GM18517 (cell line): ENCODE measurements at regions not wholly inside any gene's neighbourhood (a gene's known extent, or its start where the extent isn't known, plus 50 kb on each side); places are given as distances from the start of the nearest gene placed in this dataset.
"Not testable (repeated sequence)": the region's sequence is repeated elsewhere in the genome, so short reads cannot be mapped to it uniquely, and the experiment has no call there.

Experiments used
- ATAC-seq: cut with Tn5 transposase; IDR thresholded peaks from one replicate; pipeline ENCODE4 v1.9.1; 2021; ENCODE audit warnings: mild to moderate bottlenecking, moderate library complexity; ENCODE audit not compliant: unreplicated experiment

DNA sequence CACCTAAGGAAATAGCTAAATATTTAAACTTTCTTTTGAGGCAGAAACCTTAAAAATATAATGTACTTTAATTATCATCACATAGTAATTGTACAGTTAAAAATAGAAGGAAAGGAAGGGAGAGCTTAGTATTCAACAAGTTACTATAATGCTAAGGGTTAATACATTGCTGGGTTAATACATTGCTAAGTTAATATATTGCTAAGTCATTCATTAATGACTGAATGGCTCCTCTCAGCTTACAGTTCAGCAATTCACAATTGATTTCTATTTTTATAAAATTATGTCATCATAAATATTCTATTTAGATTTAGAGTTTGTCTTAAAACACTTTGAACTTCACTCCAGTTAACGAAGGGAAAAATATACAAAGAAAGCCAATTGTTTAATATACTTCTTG lies 207.9 kb downstream of the BMP4 start:
- ATAC-seq, result no peak

DNA sequence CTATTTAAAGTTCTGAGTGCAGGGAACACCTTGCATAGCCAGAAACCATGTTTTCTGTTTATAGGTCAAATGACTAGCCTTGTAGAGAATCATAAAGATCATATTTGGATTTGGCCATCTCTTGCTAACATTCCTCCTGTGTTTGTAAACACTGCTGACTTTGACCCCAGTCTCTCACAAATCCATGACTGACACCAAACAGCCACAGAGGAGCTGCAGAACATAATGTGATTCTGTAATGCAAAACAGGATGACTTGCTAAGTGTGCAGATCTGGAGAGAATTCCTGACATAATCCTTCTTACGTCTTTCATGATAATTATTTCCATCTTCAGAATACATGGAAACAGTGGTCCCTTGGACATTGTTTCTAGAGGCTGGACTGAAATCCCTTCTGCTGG lies 211.8 kb downstream of the BMP4 start:
- ATAC-seq, result no peak

DNA sequence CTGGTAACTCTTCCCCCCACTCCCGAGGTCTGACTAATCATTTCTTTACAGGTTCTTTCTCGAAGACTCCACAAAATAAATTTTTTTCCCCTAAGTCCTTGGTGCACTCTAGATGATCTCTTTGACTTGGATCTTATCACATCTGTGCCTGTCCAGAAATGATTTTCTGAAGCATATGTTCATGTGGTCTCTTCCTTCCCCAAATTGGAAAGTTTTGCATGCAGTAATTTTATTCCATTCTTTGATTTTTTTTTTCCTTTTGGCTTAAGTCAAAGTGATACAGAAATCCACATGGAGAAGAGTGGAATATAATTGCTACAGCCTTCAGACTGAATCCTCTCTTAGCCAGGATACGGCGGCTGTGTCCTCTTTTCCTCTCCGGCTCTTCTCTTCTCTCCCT lies 213.3 kb downstream of the BMP4 start:
- ATAC-seq, result no peak

DNA sequence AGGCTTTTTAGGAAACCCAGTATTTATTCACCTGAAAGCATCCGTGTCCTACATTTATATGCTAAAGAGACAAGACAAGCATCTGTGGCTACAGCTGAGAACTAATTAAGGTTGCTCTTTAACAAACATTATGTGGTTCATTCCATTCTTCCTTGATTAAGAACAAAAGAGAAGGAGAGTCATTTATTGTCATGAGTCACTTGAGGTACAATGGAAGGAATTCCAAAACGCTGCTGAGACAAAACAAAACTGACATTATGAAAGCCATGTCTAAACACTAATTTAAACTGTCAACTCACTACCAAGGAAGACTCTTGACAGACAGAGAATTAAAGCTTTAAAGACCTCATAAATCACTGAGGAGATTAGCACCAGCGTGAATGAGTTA lies 214.4 kb downstream of the BMP4 start:
- no peak for ATAC-seq

DNA sequence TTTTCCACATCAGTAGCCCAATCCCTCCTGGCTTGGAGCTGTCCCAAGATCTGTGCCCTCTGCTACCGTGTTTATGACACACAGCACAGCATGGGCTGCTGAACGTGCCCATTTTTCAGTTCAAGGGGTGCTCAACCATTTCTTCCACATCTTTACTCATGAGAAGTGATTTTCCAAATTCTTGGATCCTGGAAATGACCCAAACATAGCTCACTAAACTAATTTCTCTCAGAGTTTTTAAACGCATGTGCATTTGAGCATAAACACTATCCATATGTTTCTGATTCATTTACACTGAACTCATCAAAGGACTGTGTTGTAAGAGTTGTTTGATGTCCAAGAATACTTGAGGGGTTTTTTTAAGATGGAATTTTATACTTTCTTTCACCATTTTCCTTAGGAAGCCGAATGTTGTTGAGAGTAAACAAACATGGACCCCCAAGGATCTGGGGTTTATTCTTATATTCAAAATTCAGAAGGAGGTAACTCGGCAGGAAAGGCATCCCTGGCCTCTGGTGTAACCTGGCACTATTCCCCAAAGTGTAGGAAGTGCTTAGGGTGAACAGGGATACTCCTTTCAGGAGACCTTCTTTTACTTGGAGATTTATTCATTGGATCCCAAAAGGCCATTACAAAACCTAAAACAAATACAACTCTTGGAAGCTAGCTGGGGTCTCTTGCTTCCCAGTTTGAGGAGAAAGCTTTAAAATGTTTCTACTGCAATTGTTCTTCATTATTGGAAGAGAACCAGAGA lies 215.0 kb downstream of the BMP4 start:
- no peak for ATAC-seq

DNA sequence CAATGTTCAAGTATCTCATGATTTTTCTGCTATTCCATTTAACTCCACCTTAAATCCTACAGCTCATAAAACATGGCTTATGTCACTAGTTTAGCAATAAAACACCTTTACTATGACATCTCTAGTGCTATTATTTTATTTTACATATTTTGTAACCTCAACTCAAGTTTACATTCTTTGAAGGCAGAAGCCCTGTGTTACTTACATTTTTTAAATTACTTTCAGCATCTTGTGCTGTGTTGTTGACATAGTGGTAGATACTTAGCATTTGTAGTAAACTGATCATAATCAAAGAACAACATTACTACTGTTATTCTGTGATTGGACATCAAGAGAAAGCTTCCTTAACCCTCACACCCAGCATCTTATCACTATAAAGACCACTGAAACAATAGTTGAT lies 216.1 kb downstream of the BMP4 start:
- ATAC-seq, result no peak

DNA sequence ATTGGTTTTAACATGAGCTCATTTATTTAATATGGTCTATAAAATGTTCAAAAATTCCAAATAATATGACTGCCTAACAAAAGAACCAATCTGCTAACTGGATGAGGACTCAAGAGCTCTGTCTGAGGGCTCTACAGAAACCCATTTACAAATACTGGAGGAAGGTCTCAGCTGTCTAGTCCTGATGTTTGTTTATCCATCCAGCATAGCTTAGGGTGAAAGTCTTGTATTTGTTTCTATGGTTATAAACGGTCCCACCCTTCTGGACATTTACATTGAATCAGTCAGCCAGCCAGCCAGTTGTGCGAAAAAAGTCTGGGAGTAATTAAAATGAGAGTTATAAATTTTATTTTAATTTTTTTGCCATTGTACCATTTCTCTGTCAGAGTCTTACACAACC lies 220.7 kb downstream of the BMP4 start:
- no peak for ATAC-seq

DNA sequence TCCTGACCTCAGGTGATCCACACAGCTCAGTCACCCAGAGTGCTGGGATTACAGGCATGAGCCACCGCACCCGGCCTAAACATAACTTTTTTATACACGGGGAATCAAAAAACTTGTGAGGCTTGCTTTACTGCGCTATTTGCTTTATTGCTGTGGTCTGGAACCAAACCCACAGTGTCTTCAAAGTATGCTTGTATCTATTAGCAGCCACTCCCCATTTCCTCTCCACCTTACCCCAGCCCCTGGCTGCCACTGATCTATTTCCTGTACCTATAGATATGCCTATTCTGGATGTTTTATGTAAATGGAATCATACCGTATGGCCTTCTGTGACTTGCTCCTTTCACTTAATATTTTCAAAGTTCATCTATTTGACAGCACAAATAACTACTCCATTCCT lies 233.4 kb downstream of the BMP4 start:
- no peak for ATAC-seq

DNA sequence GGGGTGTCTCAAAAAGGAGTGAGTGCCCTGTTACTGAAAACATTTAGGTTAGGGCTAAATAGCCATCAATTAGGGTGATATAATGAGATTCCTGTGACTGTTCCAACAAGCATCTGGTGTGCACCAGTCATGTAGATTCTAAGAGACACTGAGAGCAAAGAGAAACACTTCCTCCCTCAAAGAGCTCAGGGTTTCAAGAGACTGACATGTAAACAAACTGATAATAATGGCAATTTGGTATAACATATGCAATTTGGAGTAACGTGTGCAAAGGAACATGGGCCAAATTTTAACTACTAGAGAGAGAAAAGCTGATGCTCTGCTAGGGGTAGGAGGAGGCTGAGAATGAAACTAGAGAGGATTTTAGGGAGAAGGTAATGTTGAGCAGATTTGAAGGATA lies 237.1 kb downstream of the BMP4 start:
- ATAC-seq, result no peak

DNA sequence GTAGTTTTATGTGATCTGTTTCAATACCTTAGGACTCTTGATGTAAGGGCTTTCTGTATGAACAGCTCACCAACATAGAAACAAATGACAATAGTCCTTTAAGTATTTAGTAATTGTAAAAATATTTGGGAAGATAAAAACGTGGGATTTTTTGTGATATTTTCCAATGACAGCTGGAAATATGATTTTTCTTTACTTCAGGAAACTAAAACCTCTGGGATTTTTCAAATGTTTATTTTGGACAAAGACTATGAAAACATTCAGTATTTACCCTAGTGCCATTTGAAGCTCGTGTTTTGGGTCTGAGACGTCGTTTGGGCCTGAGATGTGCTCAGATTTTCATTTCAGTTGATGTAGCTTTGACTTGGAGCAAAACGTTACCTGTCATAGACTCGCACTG lies 240.0 kb downstream of the BMP4 start:
- no peak for ATAC-seq

DNA sequence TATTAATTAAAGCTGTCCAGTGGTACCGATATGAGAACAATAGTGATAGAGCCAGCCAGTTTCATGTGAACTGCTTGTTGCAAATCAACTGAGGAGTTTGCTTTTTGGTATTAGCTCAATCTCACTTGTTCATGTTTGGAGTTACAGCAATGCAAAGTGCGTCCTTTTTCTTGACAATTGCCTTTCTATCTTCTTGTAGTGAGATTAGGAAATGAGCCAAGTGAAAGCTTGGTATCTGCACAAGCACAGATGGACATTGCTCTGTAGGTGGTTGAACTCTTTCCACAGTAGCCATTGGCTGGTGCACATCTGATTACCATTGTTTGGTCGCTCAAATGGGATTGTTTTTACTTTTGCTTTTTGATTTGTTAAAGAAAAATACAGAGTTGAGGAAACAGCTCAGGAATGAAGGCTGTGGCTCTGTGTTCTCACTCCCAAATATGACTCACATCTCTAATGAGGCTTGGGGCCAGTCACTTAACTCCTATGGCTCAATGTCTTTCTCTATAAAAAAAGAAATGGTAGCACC lies 241.4 kb downstream of the BMP4 start:
- ATAC-seq, result no peak

DNA sequence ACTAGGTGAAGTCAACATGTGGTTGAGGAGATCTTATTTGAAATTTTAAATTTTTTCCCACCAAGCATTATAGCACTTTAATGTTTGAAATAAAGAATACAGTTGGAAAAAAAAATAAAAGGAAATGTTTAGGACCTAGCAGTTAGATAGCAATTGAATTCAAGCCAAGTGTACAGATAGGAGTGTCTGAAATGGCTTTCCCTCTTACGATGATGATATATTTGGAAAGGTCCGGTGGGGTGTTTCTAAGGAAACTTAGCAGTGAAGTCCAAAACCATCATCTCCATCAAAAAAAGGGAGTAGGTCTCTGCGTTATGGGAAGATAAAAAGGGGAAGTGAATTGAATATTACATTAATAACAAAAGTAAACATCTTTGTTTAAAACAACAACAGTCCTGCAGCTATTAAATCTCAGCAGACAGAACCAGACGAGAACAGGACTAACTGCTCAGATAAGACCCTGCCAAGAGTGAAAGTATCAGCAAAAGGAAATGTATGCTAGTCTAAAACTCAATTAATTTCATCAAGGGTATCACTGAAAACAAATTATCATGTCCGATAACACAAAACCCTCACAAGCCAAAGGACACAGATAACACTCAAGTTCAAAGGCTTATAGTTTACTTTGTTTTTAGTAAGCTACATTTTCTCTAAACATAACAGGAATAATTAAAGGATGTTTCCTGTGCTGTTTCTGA lies 242.0 kb downstream of the BMP4 start:
- ATAC-seq, result no peak

DNA sequence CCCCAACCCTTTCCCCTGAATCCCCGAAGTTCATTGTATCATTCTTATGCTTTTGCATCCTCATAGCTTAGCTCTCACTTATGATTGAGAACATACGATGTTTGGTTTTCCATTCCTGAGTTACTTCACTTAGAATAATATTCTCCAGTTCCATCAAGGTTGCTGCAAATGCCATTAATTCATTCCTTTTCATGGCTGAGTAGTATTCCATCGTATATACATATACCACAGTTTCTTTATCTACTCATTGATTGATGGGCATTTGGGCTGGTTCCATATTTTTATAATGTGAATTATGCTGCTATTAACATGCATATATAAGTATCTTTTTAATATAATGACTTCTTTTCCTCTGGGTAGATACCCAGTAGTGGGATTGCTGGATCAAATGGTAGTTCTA lies 243.7 kb downstream of the BMP4 start:
- not testable (repeated sequence) for ATAC-seq

DNA sequence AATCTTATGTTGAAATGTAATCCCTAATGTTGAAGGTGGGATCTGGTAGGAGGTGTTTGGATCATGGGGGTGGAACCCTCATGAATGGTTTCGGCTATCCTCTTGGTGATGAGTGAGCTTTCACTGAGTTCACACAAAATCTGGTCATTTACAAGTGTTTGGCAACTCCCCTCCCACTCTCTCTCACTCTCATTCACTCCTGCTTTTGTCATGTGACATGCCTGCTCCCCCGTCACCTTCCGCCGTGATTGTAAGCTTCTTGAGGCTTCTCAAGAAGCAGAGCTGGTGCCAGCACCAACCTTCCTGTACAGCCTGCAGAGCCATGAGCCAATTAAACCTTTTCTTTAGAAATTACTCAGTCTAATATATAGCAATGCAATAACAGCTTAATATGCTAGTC lies 245.4 kb downstream of the BMP4 start:
- no peak for ATAC-seq

DNA sequence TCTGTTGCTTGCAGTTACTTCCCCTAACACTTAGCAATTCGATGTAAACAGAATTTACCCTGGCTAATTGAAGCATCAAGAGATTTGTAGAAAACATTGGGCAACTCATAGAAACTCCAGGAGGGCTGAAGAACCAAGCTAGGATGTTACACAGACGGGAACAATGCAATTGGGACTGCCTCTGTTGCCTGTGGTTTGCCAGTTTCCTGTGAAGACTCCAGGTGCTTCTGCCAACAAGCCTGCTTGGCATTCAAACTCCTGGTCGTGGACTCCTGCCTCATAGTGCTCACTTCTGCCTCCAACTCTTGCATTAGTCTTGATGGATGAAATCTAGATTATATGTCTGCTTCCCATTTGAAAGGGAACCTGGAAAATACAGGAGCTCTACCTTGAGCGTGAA lies 246.0 kb downstream of the BMP4 start:
- no peak for ATAC-seq

DNA sequence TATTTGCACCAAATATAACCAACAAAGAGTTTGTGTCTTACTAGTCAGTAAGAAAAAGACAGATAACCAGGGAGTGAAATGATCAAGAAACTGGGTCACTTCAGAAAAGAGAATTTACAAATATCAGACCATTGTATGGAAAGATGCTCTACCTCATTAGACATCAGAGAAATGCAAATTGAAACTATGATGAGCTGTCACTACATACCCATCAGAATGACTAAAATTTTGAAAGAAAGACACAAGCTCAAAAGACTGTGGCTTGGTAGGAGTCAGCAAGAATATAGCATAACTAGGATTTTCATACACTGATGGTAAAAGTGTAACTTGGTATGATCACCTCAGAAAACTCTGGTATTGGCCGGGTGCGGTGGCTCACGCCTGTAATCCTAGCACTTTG lies 247.2 kb downstream of the BMP4 start:
- no peak for ATAC-seq

DNA sequence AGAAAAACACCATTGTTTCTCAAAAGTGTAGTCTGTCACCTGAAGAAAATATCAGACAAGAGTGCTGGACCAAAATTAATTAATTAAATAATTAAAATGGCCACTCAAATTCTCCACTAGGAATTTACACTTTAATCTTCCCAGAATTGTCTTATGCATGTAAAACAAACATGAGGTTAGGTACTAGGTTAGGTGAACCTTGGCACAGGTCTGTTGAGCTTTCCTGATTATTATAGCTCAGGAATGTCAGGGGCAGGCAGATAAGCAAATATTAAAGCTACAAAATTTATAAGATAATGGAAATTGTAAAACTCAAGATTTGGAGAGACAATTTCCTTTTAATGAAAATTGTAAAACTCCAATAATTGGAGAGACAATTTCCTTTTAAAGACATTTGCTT lies 253.2 kb downstream of the BMP4 start:
- no peak for ATAC-seq

DNA sequence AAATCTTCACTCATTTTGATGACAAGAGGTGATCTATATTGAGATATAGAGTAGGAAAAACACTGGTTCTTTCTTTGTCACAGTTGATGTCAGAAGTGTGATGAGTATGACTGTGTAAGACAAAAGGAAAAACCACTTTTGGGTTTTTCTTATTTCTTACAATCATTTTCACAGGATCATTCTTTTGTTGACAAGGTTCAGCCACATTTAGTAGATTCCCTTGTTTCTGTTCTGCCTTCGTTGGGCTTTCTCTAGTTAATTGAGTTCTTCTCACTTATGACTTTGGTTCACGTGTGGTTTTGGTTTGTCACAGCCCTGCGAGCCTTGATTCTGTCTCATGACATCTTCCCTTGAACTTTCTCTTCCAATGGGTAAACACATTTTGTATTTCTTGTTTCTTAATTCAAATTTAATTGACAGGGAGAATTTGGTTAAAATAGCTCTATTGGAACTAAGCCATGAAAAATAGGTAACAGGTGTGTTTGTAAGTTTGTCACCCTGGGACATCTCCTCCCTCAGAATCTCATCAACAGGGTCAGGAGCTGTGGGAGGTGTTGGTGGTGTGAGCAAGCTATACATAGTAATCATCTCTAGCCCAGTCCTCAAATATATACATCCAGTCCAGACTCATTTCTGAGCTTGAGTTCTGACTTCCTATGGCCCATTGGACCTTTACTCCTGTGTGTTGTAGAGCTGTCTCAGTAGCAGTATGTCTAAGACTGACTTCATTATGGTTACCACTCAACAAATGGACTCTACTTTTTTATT lies 255.3 kb downstream of the BMP4 start:
- ATAC-seq, result no peak

DNA sequence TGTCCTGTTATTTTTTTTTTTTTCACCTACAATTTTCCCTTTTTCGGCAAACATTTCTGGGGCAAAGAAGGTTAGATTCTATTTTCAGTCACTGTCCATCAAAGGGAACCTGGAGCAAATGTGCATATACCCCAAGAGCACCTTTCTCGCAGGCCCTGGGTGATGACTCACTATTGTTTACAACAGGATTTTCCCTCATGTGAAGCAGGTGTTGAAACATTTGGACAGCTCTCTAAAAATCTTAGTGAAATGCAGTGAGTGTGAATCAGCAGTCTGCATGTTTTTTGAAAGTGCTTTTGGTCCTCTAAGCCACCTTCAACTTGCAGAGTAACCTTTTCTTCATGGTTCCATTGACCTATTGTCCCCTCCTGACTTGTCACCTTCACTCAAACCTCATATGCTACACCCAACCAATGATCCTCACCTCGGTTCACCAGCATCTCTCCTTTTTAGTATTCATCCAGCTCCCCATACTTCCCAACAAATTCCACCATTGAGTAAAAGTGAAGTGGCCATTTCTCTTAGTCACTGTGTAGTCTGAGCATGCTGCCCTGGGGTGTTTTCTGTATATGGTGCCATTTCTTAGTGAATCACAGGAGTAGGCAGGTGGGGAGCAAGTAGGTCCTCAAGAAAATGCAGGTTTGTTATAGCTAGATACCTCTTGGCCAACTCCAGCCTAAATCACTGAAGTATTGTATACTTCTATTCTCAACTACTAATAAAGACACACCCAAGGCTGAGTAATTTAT lies 260.2 kb downstream of the BMP4 start:
- no peak for ATAC-seq

DNA sequence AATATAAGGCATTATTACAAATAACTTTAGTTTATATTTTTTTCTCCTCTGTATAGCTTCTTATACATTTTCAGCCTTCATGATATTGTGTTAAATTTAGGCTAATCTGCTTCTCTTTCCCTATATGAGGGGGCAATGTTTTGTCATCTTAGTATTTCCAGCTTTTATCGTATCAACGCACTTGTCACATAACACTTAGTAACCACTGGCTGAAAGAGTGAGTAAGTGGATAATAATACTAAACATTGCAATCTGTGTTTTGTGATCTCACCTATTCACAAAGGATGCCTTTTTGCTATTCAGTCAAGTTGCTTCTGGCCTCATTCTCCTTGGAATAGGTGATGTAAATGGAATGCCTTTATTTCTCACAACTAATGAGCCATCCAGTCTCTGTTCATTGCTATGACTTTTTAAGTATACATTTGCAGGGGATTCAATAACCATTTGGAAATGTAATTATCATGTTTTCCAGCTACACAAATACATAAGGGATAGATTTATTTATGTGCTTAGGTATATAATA lies 260.9 kb downstream of the BMP4 start:
- ATAC-seq, result no peak

DNA sequence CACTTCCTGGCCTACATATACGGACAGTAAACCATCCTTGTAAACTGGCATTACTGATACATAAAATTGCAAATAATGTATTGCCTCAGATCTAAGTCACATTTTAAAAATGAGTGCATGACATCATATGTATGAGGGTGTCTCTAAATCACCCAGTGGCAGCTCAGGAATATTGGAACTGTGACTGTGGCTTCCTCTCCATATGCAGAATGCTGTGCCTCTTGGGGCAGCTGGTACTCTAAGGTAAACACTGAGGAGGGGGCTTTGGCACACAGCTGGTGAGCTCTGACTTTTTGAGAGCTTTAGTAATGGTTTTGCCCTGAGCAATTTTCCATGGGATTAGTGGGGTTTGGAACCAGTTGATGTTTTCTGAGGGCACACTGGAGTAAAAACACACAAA lies 263.7 kb downstream of the BMP4 start:
- no peak for ATAC-seq
